Fibroblast of lung (primary cell): ENCODE measurements at regions not wholly inside any gene's neighbourhood (a gene's known extent, or its start where the extent isn't known, plus 50 kb on each side); places are given as distances from the start of the nearest gene placed in this dataset.
"Not testable (repeated sequence)": the region's sequence is repeated elsewhere in the genome, so short reads cannot be mapped to it uniquely, and the experiment has no call there.

Experiments used
- DNase-seq, 2 donors: peaks; one replicate each; pipeline versions ENCODE4 v3.0.0 to v3.0.0-alpha.2; 2010; ENCODE audit warnings: low read depth in 2 of 2
- H2AFZ ChIP-seq: 2 replicates; pipeline ENCODE4 v1.5.1; 2012; ENCODE audit warnings: low read length, control low read depth, inconsistent platforms
- H3K27ac ChIP-seq: 2 replicates; pipeline ENCODE4 v1.5.1; 2011; ENCODE audit warnings: low read length, control low read depth; ENCODE audit not compliant: insufficient read depth
- H3K27me3 ChIP-seq: 2 replicates; pipeline ENCODE4 v1.5.1; 2011; ENCODE audit warnings: mild to moderate bottlenecking, low read length; ENCODE audit not compliant: control insufficient read depth, insufficient read depth
- H3K36me3 ChIP-seq: 2 replicates; pipeline ENCODE4 v1.5.1; 2011; ENCODE audit warnings: low read length; ENCODE audit not compliant: control insufficient read depth, insufficient read depth
- H3K4me1 ChIP-seq: 2 replicates; pipeline ENCODE4 v1.5.1; 2011; ENCODE audit warnings: low read length; ENCODE audit not compliant: control insufficient read depth, insufficient read depth; ENCODE audit errors: extremely low read depth
- H3K4me2 ChIP-seq: 2 replicates; pipeline ENCODE4 v1.5.1; 2011; ENCODE audit warnings: low read length, control low read depth; ENCODE audit not compliant: insufficient read depth; ENCODE audit errors: extremely low read depth
- H3K4me3 ChIP-seq, 4 experiments: fragments of 200-600 bp in 1 of 4; sonication (generic) in 1 of 4; replicated peaks in 1 of 4; 2 replicates each; pipeline ENCODE4 v1.5.1; 2011 to 2016; ENCODE audit warnings: low read length in 4 of 4, low read depth in 3 of 4, mild to moderate bottlenecking in 3 of 4, control low read depth in 2 of 4, inconsistent platforms in 1 of 4, mixed read lengths in 1 of 4; ENCODE audit not compliant: insufficient read depth in 1 of 4; ENCODE audit errors: control extremely low read depth in 1 of 4
- H3K79me2 ChIP-seq: 2 replicates; pipeline ENCODE4 v1.5.1; 2012; ENCODE audit warnings: mild to moderate bottlenecking, low read length, inconsistent platforms; ENCODE audit not compliant: control insufficient read depth, insufficient read depth
- H3K9ac ChIP-seq: 2 replicates; pipeline ENCODE4 v1.5.1; 2011; ENCODE audit warnings: mild to moderate bottlenecking, low read length, control low read depth; ENCODE audit not compliant: insufficient read depth
- H3K9me3 ChIP-seq: 2 replicates; pipeline ENCODE4 v1.5.1; 2012; ENCODE audit warnings: low read depth, low read length; ENCODE audit not compliant: control insufficient read depth, insufficient read depth
- H4K20me1 ChIP-seq: 2 replicates; pipeline ENCODE4 v1.5.1; 2011; ENCODE audit warnings: low read length; ENCODE audit not compliant: control insufficient read depth, insufficient read depth; ENCODE audit errors: extremely low read depth
- EZH2 ChIP-seq: IDR thresholded peaks from 2 replicates; pipeline ENCODE4 v1.5.1; 2012; ENCODE audit warnings: low read length, control low read depth, mild to moderate bottlenecking; ENCODE audit errors: missing control alignments
- TF ChIP-seq, protein P1 (sequence below), 2 donors: IDR thresholded peaks in 1 of 2; conservative IDR thresholded peaks in 1 of 2; 1 replicate in 1 of 2; 2 replicates in 1 of 2; pipeline ENCODE4 v1.5.1; 2011 to 2012; ENCODE audit warnings: low read length in 2 of 2, control low read depth in 1 of 2, inconsistent platforms in 1 of 2, low read depth in 1 of 2, mild to moderate bottlenecking in 1 of 2

DNA sequence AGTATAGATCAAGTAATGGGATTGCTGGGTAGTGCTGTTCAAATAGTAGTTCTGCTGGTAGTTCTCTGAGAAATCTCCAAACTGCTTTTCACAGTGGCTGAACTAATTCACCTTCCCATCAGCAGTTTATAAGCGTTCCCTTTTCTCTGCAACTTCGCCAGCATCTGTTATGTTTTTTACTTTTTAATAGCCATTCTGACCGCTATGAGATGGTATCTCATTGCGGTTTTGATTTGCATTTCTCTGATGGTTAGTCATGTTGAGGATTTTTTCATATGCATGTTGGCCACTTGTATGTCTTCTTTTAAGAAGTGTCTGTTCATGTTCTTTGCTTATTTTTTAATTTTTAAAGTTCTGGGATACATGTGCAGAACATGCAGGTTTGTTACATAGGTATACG is 279.2 kb upstream of the NREP start:
- Histone ChIP-seq H3K9ac (no peak overlapping the region), H3K4me2 (no peak overlapping the region), H3K27ac (no peak overlapping the region), H3K27me3 (no peaks in the 10 kb centered on the region), H3K36me3 (no peaks in the 10 kb centered on the region), H3K79me2 (no peaks in the 10 kb centered on the region), H3K9me3 (no peaks in the 10 kb centered on the region), H3K4me1 (no peaks in the 10 kb centered on the region), H3K4me3 (no peak overlapping the region), H4K20me1 (no peaks in the 10 kb centered on the region), H2AFZ (no peak overlapping the region)
- no peak for TF ChIP-seq EZH2
- TF ChIP-seq, protein P1, sequence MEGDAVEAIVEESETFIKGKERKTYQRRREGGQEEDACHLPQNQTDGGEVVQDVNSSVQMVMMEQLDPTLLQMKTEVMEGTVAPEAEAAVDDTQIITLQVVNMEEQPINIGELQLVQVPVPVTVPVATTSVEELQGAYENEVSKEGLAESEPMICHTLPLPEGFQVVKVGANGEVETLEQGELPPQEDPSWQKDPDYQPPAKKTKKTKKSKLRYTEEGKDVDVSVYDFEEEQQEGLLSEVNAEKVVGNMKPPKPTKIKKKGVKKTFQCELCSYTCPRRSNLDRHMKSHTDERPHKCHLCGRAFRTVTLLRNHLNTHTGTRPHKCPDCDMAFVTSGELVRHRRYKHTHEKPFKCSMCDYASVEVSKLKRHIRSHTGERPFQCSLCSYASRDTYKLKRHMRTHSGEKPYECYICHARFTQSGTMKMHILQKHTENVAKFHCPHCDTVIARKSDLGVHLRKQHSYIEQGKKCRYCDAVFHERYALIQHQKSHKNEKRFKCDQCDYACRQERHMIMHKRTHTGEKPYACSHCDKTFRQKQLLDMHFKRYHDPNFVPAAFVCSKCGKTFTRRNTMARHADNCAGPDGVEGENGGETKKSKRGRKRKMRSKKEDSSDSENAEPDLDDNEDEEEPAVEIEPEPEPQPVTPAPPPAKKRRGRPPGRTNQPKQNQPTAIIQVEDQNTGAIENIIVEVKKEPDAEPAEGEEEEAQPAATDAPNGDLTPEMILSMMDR (conservative IDR thresholded peaks at IDR 0.05 in 1 of 2, IDR thresholded peaks at IDR 0.05 in 1 of 2; ENCODE audit: low read depth in 1 of 2, low read length in 2 of 2), result no peak
- peak in 1 of 2 donors; percentile 73 for DNase-seq

DNA sequence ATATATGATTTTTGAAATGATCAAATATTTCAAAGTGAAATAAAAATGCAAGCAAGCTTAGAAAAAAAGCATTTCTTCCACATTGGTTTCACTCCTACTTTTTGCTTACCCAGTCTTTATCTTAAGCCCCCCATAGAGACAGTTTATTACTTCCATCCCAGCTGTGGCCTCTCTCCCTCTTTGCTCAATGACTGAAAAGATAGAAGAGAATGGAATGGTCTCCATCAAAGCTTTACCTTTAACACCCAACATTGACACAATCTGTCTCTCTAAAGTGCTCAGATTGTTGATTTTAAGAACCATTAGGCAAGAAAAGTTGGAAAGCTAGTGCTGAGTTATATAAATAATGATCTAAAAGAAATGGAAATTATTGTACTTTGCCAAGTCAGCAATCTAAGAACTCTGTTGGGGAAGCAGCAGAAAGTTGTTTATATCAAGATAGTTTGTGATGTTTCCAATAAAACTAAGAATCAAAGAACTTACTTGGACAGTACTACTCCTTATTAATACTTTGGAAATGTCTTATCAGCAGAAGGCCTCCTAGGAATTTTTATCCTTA is 277.5 kb upstream of the NREP start:
- Histone ChIP-seq H3K79me2 (no peaks in the 10 kb centered on the region), H3K4me3 (no peak overlapping the region), H3K36me3 (no peaks in the 10 kb centered on the region), H3K9me3 (no peaks in the 10 kb centered on the region), H4K20me1 (no peaks in the 10 kb centered on the region), H3K27ac (no peak overlapping the region), H2AFZ (no peak overlapping the region), H3K27me3 (no peaks in the 10 kb centered on the region), H3K4me1 (no peaks in the 10 kb centered on the region), H3K4me2 (no peak overlapping the region), H3K9ac (no peak overlapping the region)
- DNase-seq, result peak in 1 of 2 donors; percentile 24
- TF ChIP-seq, protein P1 (conservative IDR thresholded peaks at IDR 0.05 in 1 of 2, IDR thresholded peaks at IDR 0.05 in 1 of 2; ENCODE audit: low read depth in 1 of 2, low read length in 2 of 2), result no peak
- no peak for TF ChIP-seq EZH2

DNA sequence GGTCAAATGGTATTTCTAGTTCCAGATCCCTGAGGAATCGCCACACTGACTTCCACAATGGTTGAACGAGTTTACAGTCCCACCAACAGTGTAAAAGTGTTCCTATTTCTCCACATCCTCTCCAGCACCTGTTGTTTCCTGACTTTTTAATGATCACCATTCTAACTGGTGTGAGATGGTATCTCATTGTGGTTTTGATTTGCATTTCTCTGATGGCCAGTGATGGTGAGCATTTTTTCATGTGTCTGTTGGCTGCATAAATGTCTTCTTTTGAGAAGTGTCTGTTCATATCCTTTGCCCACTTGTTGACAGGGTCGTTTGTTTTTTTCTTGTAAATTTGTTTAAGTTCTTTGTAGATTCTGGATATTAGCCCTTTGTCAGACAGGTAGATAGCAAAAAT is 269.9 kb upstream of the NREP start:
- not testable (repeated sequence) for H3K4me2 ChIP-seq, H3K27ac ChIP-seq, H3K9me3 ChIP-seq, H3K36me3 ChIP-seq, H3K4me3 ChIP-seq, DNase-seq, H3K79me2 ChIP-seq, H3K4me1 ChIP-seq, H4K20me1 ChIP-seq, H2AFZ ChIP-seq, H3K9ac ChIP-seq, H3K27me3 ChIP-seq
